ENCODE measurements at regions not wholly inside any gene's neighbourhood (a gene's known extent, or its start where the extent isn't known, plus 50 kb on each side); places are given as distances from the start of the nearest gene placed in this dataset.

DNA sequence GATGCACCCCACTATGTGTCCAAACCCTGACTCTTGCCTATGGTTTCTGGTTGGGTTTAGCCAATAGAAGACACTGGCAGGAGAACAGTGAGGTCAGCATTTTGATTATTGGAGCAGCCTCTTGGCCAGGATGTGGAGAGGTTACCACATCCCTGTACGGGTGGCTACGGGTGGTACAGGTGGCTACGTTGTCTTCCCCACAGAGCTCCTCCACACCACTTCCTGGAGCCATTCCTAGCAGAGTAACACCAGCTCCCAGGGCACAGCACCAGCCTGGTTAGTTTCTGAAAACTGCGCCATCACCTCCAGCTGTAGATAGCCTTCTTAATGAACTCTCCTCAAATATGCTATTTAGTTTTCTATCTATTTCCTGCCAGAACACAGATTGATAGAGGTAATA is 445.2 kb downstream of the INHBA start:
- H3K4me3 ChIP-seq (ENCODE audit: low read depth, low read length), result no peak overlapping the region
- TF ChIP-seq, protein P1, sequence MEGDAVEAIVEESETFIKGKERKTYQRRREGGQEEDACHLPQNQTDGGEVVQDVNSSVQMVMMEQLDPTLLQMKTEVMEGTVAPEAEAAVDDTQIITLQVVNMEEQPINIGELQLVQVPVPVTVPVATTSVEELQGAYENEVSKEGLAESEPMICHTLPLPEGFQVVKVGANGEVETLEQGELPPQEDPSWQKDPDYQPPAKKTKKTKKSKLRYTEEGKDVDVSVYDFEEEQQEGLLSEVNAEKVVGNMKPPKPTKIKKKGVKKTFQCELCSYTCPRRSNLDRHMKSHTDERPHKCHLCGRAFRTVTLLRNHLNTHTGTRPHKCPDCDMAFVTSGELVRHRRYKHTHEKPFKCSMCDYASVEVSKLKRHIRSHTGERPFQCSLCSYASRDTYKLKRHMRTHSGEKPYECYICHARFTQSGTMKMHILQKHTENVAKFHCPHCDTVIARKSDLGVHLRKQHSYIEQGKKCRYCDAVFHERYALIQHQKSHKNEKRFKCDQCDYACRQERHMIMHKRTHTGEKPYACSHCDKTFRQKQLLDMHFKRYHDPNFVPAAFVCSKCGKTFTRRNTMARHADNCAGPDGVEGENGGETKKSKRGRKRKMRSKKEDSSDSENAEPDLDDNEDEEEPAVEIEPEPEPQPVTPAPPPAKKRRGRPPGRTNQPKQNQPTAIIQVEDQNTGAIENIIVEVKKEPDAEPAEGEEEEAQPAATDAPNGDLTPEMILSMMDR (IDR thresholded peaks at IDR 0.05; ENCODE audit: insufficient read depth, low read depth, low read length), result no peak
- DNase-seq (ENCODE audit: low read depth), result no peak

DNA sequence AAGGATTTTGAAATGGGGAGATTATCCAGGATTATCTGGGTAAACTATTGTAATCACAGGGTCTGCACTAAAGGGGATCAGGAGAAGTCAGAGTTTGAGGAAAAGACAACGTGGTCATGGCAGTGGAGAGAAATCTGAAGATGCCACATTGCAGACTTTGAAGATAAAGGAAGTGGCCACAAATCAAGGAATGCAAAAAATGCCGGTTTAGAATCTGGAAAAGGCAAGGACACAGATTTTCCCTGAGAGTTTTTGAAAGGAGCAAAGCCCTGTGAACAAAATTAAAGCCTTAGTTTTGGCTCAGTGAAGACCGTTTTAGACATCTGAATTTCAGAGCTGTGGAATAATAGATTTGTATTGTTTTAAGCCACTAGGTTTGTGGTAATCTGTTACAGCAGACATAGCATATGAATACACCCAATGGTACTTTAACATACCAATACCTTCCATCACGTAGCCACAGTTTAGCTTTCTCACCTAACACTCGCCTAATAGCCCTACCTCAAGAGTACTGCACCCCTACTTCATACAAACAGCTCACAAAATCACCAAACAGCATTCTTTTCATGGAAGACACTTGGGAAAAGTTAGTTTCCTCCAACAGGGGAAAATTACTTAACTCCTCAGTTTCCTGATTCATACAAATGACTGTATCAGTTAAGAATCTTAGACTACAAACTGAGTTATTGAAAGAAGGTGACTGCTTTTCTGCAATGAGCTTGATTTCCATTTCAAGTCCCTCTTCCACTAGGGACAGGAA is 446.5 kb downstream of the INHBA start:
- DNase-seq (ENCODE audit: low read depth), result peak; percentile 21
- TF ChIP-seq, protein P1 (IDR thresholded peaks at IDR 0.05; ENCODE audit: insufficient read depth, low read depth, low read length), result no peak
- H3K4me3 ChIP-seq (ENCODE audit: low read depth, low read length), result no peak overlapping the region

DNA sequence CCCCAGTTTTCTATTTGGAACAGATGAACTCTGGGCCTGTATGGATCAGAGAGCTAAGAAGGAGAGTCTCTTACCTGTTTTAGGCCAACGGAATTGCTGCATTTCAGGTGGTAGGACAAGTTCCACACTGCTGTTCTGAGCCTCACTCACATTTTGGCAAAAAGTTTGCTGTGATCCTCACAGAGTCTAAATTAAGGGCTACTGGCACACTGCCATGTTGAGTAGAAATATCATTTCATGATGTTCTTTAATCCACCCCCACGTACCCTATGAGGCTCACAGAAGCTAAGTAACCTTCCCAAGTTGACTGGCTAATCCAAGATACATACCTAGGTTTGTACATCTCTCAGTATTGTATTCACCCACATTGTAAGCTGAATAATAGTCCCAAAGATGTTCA is 447.2 kb downstream of the INHBA start:
- no peak for DNase-seq (ENCODE audit: low read depth)
- TF ChIP-seq, protein P1 (IDR thresholded peaks at IDR 0.05; ENCODE audit: insufficient read depth, low read depth, low read length), result no peak
- H3K4me3 ChIP-seq (ENCODE audit: low read depth, low read length), result no peak overlapping the region

DNA sequence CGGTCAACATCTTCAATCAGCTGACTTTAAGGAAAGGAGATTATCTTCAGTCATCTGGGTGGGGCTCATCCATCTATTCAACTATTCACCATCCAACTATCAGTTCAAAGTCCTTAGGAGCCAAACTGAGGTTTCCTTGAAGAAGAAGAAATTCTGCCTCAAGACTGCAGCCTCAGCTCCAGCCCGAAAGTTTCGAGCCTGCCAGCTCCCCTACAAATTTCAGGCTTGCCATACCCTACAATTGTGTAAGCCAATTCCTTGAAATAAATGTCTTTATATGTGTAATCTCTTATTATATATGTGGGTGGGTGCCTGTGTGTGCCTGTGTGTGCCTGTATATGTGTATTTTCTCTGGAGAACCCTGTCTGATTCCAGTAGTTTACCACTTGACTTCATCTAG is 447.8 kb downstream of the INHBA start:
- TF ChIP-seq, protein P1 (IDR thresholded peaks at IDR 0.05; ENCODE audit: insufficient read depth, low read depth, low read length), result no peak
- no peak overlapping the region for H3K4me3 ChIP-seq (ENCODE audit: low read depth, low read length)
- DNase-seq (ENCODE audit: low read depth), result no peak

DNA sequence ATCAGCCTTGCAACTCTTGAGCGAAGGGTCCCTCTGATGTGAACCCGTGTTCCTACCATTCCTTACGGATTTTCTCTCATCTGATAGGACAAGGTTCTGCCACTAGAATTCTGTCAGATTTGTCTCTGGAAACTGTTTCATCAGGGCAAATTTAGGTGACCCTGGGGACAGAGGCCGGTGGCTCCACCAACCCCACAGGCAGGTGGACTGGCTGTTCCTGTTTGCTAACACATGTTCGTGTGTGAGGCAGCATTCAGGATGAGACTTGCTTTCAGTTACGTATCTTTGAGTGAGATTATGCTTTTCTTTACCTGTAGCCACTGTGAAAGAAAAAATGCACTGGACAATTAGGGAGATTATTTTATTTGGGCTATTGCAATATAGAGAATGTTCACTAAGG is 449.9 kb downstream of the INHBA start:
- no peak for DNase-seq (ENCODE audit: low read depth)
- TF ChIP-seq, protein P1 (IDR thresholded peaks at IDR 0.05; ENCODE audit: insufficient read depth, low read depth, low read length), result no peak
- no peak overlapping the region for H3K4me3 ChIP-seq (ENCODE audit: low read depth, low read length)

DNA sequence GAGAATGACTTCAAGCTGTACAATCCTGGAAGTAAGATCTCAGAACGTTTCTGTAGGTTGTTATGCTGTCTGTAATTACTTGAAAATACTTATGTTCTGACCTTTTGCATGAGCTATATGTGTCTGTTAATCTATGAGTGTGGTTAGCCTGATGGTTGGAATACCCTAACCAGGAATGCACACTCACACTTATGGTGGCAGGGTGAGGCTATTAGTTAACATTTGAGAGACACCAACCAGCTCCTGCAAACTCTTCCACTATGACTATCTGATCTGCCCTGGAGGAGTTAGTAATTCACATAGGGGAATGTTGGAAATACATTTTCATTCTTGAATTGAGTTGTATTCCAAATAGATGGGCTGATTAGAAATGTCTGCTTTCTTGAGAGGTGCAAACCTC is 450.3 kb downstream of the INHBA start:
- H3K4me3 ChIP-seq (ENCODE audit: low read depth, low read length), result no peak overlapping the region
- TF ChIP-seq, protein P1 (IDR thresholded peaks at IDR 0.05; ENCODE audit: insufficient read depth, low read depth, low read length), result no peak
- DNase-seq (ENCODE audit: low read depth), result no peak
